Gastroesophageal sphincter (tissue), 3 donors: ENCODE measurements at regions not wholly inside any gene's neighbourhood (a gene's known extent, or its start where the extent isn't known, plus 50 kb on each side); places are given as distances from the start of the nearest gene placed in this dataset.

Experiments used
- CTCF ChIP-seq, 4 experiments: fragments of 200-600 bp in 2 of 4; fragments of 450-650 bp in 2 of 4; sonication (generic) in 1 of 4; IDR thresholded peaks; one replicate each; pipeline ENCODE4 v1.5.1; 2017 to 2019; ENCODE audit warnings: antibody characterized with exemption in 4 of 4, mild to moderate bottlenecking in 2 of 4, moderate library complexity in 2 of 4
- EP300 ChIP-seq: sonication (generic); formaldehyde crosslinking; IDR thresholded peaks from one replicate; pipeline ENCODE4 v1.6.1; 2017; ENCODE audit warnings: antibody characterized with exemption, mild to moderate bottlenecking
- POLR2A ChIP-seq, 2 donors: fragments of 450-650 bp; IDR thresholded peaks; one replicate each; pipeline ENCODE4 v1.6.1; 2017; ENCODE audit warnings: antibody characterized with exemption in 2 of 2, mild to moderate bottlenecking in 2 of 2, moderate library complexity in 1 of 2
- POLR2AphosphoS5 ChIP-seq: sonication (generic); formaldehyde crosslinking; IDR thresholded peaks from one replicate; pipeline ENCODE4 v1.6.1; 2017; ENCODE audit warnings: antibody characterized with exemption

GRCh38 chr3:34381243-34381642, 582.8 kb downstream of the PDCD6IP start:
- TF ChIP-seq EP300 (no peak), CTCF (IDR thresholded peaks at IDR 0.05) (no peak), POLR2A (IDR thresholded peaks at IDR 0.05) (no peak), POLR2AphosphoS5 (no peak)
